Tibial nerve (tissue), 4 donors: ENCODE measurements at regions not wholly inside any gene's neighbourhood (a gene's known extent, or its start where the extent isn't known, plus 50 kb on each side); places are given as distances from the start of the nearest gene placed in this dataset.

Experiments
- DNase-seq, 2 donors: peaks; one replicate each; pipeline ENCODE4 v3.0.0-alpha.2; 2019; ENCODE audit warnings: low spot score in 2 of 2
- H3K27ac ChIP-seq, 4 donors: fragments of 200-600 bp; sonication (generic) in 3 of 4; one replicate each; pipeline ENCODE4 v1.5.1; 2017 to 2019; ENCODE audit warnings: mild to moderate bottlenecking in 1 of 4
- H3K27me3 ChIP-seq, 2 donors: fragments of 200-600 bp; sonication (generic) in 1 of 2; one replicate each; pipeline versions ENCODE4 v1.5.1 to v1.6.0; 2017 to 2019
- H3K36me3 ChIP-seq, 3 donors: fragments of 200-600 bp; sonication (generic); one replicate each; pipeline ENCODE4 v1.5.1; 2018 to 2019
- H3K4me1 ChIP-seq, 4 donors: fragments of 200-600 bp; sonication (generic) in 3 of 4; one replicate each; pipeline ENCODE4 v1.5.1; 2017 to 2019
- H3K4me3 ChIP-seq, 4 donors: fragments of 200-600 bp; sonication (generic) in 3 of 4; one replicate each; pipeline ENCODE4 v1.5.1; 2017 to 2019; ENCODE audit warnings: mild to moderate bottlenecking in 1 of 4, moderate library complexity in 1 of 4
- H3K9me3 ChIP-seq, 4 donors: fragments of 200-600 bp; sonication (generic) in 3 of 4; one replicate each; pipeline ENCODE4 v1.5.1; 2017 to 2019
- EP300 ChIP-seq, 2 donors: sonication (generic); formaldehyde crosslinking; IDR thresholded peaks; one replicate each; pipeline ENCODE4 v1.6.1; 2017; ENCODE audit warnings: antibody characterized with exemption in 2 of 2, mild to moderate bottlenecking in 1 of 2
- POLR2A ChIP-seq, 2 donors: fragments of 450-650 bp; IDR thresholded peaks; one replicate each; pipeline ENCODE4 v1.6.1; 2017; ENCODE audit warnings: antibody characterized with exemption in 2 of 2, mild to moderate bottlenecking in 2 of 2, moderate library complexity in 2 of 2
- WGBS, 2 donors: methylation state at CpG; one replicate each; pipeline ENCODE4 v1.1.5; 2018; 5-methylcytosine and 5-hydroxymethylcytosine counted together
- TF ChIP-seq, protein P1 (sequence below), 5 experiments: fragments of 200-600 bp in 3 of 5; fragments of 450-650 bp in 2 of 5; sonication (generic) in 3 of 5; IDR thresholded peaks; one replicate each; pipeline ENCODE4 v1.5.1; 2016 to 2019; ENCODE audit warnings: antibody characterized with exemption in 5 of 5, mild to moderate bottlenecking in 3 of 5, moderate library complexity in 2 of 5

DNA sequence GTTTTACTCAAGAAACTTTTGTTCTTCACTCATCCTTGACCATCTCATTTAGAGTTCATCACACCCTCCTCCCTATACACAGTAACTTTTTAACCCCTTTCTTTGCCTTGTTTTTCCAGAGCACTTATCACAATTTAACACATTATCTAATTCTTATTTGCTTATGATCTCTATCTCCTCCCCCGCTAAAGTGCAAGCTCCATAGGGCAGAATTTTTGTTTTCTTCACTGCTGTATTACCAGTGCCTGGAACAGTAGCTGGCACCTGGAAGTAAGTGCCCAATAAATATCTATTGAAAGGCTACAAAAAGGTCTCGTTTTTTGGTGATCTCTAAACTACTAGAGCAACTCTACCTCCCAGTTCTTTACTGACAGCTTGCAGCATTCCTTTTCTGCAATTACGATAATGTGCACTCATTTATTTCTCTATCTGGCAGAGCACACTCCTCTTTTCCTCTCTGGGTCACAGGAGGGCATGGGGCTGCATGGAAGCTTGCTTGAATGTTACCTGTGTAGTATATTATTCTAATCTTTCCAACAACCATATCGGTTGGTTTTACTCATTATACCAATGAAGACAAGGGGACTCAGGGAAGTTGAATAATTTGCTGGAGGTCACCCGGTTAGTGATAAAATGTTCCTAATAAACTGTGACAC lies 57.4 kb upstream of the CHST9 start:
- no peak overlapping the region for H3K4me3 ChIP-seq
- no peaks in the 10 kb centered on the region for H3K36me3 ChIP-seq
- 77 to 86% methylated on average over 4 to 5 of the region's 5 CpGs for WGBS, 2 donors
- H3K27me3 ChIP-seq: no peaks in the 10 kb centered on the region
- TF ChIP-seq EP300 (IDR thresholded peaks at IDR 0.05) (no peak), POLR2A (IDR thresholded peaks at IDR 0.05) (no peak)
- TF ChIP-seq, protein P1, sequence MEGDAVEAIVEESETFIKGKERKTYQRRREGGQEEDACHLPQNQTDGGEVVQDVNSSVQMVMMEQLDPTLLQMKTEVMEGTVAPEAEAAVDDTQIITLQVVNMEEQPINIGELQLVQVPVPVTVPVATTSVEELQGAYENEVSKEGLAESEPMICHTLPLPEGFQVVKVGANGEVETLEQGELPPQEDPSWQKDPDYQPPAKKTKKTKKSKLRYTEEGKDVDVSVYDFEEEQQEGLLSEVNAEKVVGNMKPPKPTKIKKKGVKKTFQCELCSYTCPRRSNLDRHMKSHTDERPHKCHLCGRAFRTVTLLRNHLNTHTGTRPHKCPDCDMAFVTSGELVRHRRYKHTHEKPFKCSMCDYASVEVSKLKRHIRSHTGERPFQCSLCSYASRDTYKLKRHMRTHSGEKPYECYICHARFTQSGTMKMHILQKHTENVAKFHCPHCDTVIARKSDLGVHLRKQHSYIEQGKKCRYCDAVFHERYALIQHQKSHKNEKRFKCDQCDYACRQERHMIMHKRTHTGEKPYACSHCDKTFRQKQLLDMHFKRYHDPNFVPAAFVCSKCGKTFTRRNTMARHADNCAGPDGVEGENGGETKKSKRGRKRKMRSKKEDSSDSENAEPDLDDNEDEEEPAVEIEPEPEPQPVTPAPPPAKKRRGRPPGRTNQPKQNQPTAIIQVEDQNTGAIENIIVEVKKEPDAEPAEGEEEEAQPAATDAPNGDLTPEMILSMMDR (IDR thresholded peaks at IDR 0.05): no peak
- no peaks in the 10 kb centered on the region for H3K4me1 ChIP-seq
- no peaks in the 10 kb centered on the region for H3K9me3 ChIP-seq
- DNase-seq: no peak
- no peak overlapping the region for H3K27ac ChIP-seq

DNA sequence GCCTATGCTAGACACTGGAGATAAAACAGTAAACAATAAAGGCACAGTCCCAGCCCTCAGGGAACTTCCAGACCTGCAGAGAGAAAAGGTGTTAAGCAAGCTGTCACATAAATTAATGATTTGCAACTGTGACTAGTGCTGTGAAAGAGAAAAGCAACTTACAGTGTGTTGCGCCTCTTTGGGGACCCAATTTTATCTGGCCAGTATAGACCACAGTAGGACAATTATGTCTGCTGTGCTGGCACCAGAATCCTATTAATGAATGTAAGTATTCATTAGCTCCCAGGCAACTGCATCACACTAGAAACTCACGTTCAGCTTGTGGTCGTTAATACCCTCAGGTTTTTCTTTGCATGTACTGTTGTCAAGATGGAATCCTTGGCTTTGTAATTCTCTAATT lies 55.3 kb upstream of the CHST9 start:
- no peaks in the 10 kb centered on the region for H3K36me3 ChIP-seq
- DNase-seq: no peak
- WGBS, 2 donors: 41 to 47% methylated on average over 3 of the region's 3 CpGs
- TF ChIP-seq, protein P1 (IDR thresholded peaks at IDR 0.05): no peak
- no peak for TF ChIP-seq EP300 (IDR thresholded peaks at IDR 0.05)
- no peak for TF ChIP-seq POLR2A (IDR thresholded peaks at IDR 0.05)
- no peaks in the 10 kb centered on the region for H3K4me1 ChIP-seq
- H3K4me3 ChIP-seq: no peak overlapping the region
- no peaks in the 10 kb centered on the region for H3K9me3 ChIP-seq
- H3K27ac ChIP-seq: no peak overlapping the region
- no peaks in the 10 kb centered on the region for H3K27me3 ChIP-seq

DNA sequence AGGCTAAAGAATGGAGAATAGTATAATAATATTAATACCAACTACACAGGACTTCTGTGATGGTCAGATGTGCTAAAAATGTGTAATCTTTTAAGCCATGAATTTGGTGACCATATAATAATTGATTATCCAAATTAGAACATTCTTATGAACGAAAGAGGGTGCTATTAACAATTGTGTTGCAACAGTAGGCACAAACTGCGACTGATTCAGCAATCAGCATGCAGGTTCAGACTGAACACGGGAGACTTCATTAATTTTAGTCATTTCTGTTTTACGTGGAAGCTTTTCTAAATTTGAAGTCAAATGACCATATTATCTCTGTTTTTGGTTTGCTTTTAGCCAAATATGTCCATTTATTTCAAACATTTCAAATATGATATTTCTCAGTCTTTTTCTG lies 54.6 kb upstream of the CHST9 start:
- H3K4me3 ChIP-seq: no peak overlapping the region
- 85 to 92% methylated on average over 4 of the region's 4 CpGs for WGBS, 2 donors
- no peaks in the 10 kb centered on the region for H3K9me3 ChIP-seq
- no peak for DNase-seq
- no peaks in the 10 kb centered on the region for H3K4me1 ChIP-seq
- H3K36me3 ChIP-seq: no peaks in the 10 kb centered on the region
- TF ChIP-seq POLR2A (IDR thresholded peaks at IDR 0.05): no peak
- TF ChIP-seq, protein P1 (IDR thresholded peaks at IDR 0.05): no peak
- TF ChIP-seq EP300 (IDR thresholded peaks at IDR 0.05): no peak
- H3K27ac ChIP-seq: no peak overlapping the region
- H3K27me3 ChIP-seq: no peaks in the 10 kb centered on the region

DNA sequence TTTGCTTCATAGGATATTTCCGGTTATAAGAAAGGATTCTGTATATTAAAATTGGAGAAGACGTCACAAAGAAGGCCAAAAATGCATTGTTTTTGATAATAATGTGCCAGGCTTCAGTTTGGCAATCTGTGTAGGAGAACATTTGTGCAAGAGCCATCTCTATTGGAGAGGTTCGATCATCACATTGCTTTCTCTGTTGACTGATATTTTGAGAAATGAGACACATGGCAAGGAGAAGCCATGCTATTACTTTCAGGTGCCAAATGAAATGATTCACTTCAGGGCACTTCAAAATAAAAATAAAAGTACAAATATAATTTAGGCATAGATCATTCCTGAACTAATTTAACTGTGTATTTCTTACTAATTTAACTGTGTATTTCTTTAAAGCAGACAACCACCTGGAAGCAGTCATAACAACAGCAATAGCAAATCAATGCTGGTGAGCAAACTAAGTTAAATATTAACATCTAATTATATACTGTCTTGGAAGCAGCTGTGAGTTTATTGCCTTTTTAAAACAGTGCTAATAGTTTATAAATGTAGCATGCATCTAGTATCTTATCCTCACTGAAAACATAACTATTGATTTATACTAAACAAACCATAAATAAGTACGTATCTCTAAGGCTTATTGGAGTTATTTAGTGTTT lies 50.2 kb upstream of the CHST9 start:
- Histone ChIP-seq H3K4me1 (no peaks in the 10 kb centered on the region), H3K36me3 (no peaks in the 10 kb centered on the region), H3K4me3 (no peak overlapping the region), H3K27me3 (no peaks in the 10 kb centered on the region), H3K9me3 (no peaks in the 10 kb centered on the region), H3K27ac (no peak overlapping the region)
- DNase-seq: no peak
- TF ChIP-seq, protein P1 (IDR thresholded peaks at IDR 0.05): no peak
- TF ChIP-seq EP300 (IDR thresholded peaks at IDR 0.05): no peak
- no peak for TF ChIP-seq POLR2A (IDR thresholded peaks at IDR 0.05)
- 52 to 82% methylated on average over 4 of the region's 4 CpGs for WGBS, 2 donors
